IPS-20b (cell line): ENCODE measurements at regions not wholly inside any gene's neighbourhood (a gene's known extent, or its start where the extent isn't known, plus 50 kb on each side); places are given as distances from the start of the nearest gene placed in this dataset.
"Not testable (repeated sequence)": the region's sequence is repeated elsewhere in the genome, so short reads cannot be mapped to it uniquely, and the experiment has no call there.

ENCODE experiments used
- H3K27ac ChIP-seq: one replicate; pipeline ENCODE4 v1.5.1; 2013; ENCODE audit warnings: low read length
- H3K27me3 ChIP-seq: 2 replicates; pipeline ENCODE4 v1.6.1; 2013; ENCODE audit warnings: mild to moderate bottlenecking, low read length, inconsistent platforms; ENCODE audit not compliant: insufficient read depth
- H3K36me3 ChIP-seq: 2 replicates; pipeline ENCODE4 v1.6.1; 2013; ENCODE audit warnings: low read depth, mild to moderate bottlenecking, inconsistent platforms, low read length, moderate library complexity; ENCODE audit not compliant: insufficient read depth
- H3K4me1 ChIP-seq: 2 replicates; pipeline ENCODE4 v1.6.1; 2013; ENCODE audit warnings: mild to moderate bottlenecking, control low read depth, inconsistent platforms, low read length, moderate library complexity; ENCODE audit not compliant: insufficient read depth
- H3K4me3 ChIP-seq: 2 replicates; pipeline ENCODE4 v1.5.1; 2013; ENCODE audit warnings: mild to moderate bottlenecking, low read length, inconsistent platforms
- H3K9ac ChIP-seq: 2 replicates; pipeline ENCODE4 v1.6.1; 2013; ENCODE audit warnings: low read depth, mild to moderate bottlenecking, inconsistent platforms, low read length, moderate library complexity
- H3K9me3 ChIP-seq: 2 replicates; pipeline ENCODE4 v1.6.1; 2013; ENCODE audit warnings: mild to moderate bottlenecking, low read depth, low read length, inconsistent platforms; ENCODE audit not compliant: insufficient read depth

- no peaks in the 10 kb centered on the region; the same call in 1 of the 2 replicates for H3K9me3 ChIP-seq
- H3K4me1 ChIP-seq, result peaks cover 8% of the 10 kb centered on the region; the same call in 1 of the 2 replicates
- no peaks in the 10 kb centered on the region for H3K27me3 ChIP-seq
- H3K36me3 ChIP-seq, result no peaks in the 10 kb centered on the region
- no peak overlapping the region for H3K27ac ChIP-seq
- no peak overlapping the region for H3K9ac ChIP-seq
- no peak overlapping the region for H3K4me3 ChIP-seq
Observed at GRCh38 chr15:79492065-79492464, 59.9 kb downstream of the MINAR1 start.

GRCh38 chr15:79494384-79494909 is 62.3 kb downstream of the MINAR1 start:
- H3K9ac ChIP-seq, result no peak overlapping the region
- H3K36me3 ChIP-seq, result no peaks in the 10 kb centered on the region
- no peaks in the 10 kb centered on the region for H3K27me3 ChIP-seq
- no peaks in the 10 kb centered on the region; the same call in 1 of the 2 replicates for H3K9me3 ChIP-seq
- no peak overlapping the region for H3K4me3 ChIP-seq
- H3K27ac ChIP-seq, result no peak overlapping the region
- peaks cover 8% of the 10 kb centered on the region; the same call in 1 of the 2 replicates for H3K4me1 ChIP-seq

DNA sequence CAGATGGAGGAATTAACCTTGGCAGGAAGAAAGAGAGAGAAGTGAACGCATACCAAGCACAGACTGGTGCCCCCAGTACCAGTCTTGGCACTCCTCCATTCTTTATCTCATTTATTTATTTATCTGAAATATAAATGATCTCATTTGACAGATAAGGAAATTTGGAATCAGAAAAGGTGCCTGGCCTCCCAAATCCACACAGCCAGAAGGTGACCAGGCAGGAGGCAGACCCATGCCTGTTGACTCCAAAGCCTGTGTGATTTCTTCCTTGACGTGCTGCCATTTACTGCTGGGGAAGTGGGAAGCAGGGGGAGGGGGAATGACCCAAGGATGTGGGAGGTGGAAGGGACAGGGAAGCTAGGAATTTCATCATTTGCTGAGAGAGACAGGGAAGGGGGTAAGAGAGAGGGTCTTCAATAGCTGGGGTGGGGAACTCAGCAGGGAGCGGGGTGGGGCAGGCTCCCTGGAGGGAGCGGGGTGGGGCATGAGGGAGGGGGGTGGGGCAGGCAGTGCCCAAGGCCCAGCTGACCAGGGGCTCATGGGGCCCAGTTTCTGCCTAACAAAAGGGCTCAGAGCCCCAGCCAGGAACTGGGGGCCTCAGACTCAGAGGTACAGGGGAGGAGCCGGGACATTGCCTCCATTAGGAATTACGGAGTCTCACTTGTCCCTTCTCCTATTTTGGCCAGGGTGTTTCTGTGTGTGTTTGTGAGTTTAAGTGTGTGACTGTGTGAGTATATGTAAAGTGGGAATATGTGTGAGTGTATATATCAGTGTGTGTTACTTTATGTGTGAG is 63.0 kb downstream of the MINAR1 start:
- H3K4me3 ChIP-seq, result no peak overlapping the region
- H3K9ac ChIP-seq, result no peak overlapping the region
- H3K36me3 ChIP-seq, result no peaks in the 10 kb centered on the region
- no peaks in the 10 kb centered on the region; the same call in 1 of the 2 replicates for H3K9me3 ChIP-seq
- peaks cover 8% of the 10 kb centered on the region; the same call in 1 of the 2 replicates for H3K4me1 ChIP-seq
- no peaks in the 10 kb centered on the region for H3K27me3 ChIP-seq
- no peak overlapping the region for H3K27ac ChIP-seq

GRCh38 chr15:79495775-79496174 is 63.6 kb downstream of the MINAR1 start:
- H3K4me3 ChIP-seq, result no peak overlapping the region
- no peak overlapping the region for H3K27ac ChIP-seq
- H3K9me3 ChIP-seq, result no peaks in the 10 kb centered on the region; the same call in 1 of the 2 replicates
- peaks cover 8% of the 10 kb centered on the region; the same call in 1 of the 2 replicates for H3K4me1 ChIP-seq
- no peaks in the 10 kb centered on the region for H3K36me3 ChIP-seq
- no peaks in the 10 kb centered on the region for H3K27me3 ChIP-seq
- no peak overlapping the region for H3K9ac ChIP-seq

DNA sequence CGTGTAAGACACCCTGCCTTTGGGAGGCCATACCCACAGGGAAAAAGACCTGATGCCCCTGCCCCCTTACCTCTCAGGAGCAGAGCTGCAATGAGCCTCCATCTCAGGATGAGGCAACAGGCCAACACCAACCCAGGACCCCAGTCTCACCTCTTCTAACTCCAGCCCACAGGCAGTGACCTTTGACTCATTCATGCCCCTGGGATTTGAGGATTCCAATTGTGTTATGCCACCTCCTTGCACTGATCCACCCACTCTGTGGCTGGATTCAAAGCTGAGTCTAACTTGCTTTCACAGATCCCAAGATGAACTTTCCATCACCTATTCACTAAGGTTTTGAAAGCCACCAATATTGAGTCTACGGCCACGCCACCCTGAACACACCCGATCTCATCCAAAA is 64.7 kb downstream of the MINAR1 start:
- Histone ChIP-seq H3K36me3 (no peaks in the 10 kb centered on the region), H3K27ac (no peak overlapping the region), H3K4me1 (peaks cover 8% of the 10 kb centered on the region; the same call in 1 of the 2 replicates), H3K9me3 (no peaks in the 10 kb centered on the region; the same call in 1 of the 2 replicates), H3K9ac (no peak overlapping the region), H3K27me3 (no peaks in the 10 kb centered on the region), H3K4me3 (no peak overlapping the region)

GRCh38 chr15:79501086-79501485 is 69.0 kb downstream of the MINAR1 start:
- no peaks in the 10 kb centered on the region for H3K9me3 ChIP-seq
- no peaks in the 10 kb centered on the region for H3K27me3 ChIP-seq
- H3K27ac ChIP-seq, result no peak overlapping the region
- H3K9ac ChIP-seq, result no peak overlapping the region
- no peaks in the 10 kb centered on the region; the same call in 1 of the 2 replicates for H3K4me1 ChIP-seq
- no peaks in the 10 kb centered on the region for H3K36me3 ChIP-seq
- H3K4me3 ChIP-seq, result no peak overlapping the region

GRCh38 chr15:79505956-79506355 is 73.8 kb downstream of the MINAR1 start:
- H3K9me3 ChIP-seq, result no peaks in the 10 kb centered on the region
- no peak overlapping the region for H3K27ac ChIP-seq
- no peaks in the 10 kb centered on the region for H3K36me3 ChIP-seq
- H3K9ac ChIP-seq, result no peak overlapping the region
- H3K27me3 ChIP-seq, result no peaks in the 10 kb centered on the region; the same call in 1 of the 2 replicates
- H3K4me1 ChIP-seq, result no peaks in the 10 kb centered on the region
- H3K4me3 ChIP-seq, result no peak overlapping the region

DNA sequence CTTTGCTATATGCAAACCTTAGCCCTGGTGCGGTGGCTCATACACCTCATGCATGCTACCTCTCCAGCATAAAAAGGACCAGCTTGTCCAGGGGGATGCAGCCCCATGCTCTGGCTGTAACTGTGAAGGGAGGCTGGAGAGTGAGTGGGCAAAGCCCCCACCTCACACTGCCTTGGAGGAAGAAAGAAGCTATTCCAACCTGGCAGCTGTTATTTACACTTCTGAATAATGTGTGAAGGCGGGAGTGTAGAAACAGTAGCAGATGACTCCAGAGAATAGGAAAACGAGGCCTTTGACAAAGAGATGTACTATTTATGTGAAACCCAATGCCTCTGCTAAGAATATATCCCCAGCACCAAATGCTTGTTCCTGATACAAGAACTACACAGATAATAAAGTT is 80.7 kb downstream of the MINAR1 start:
- not testable (repeated sequence) for H3K9ac ChIP-seq, H3K4me3 ChIP-seq, H3K27ac ChIP-seq, H3K36me3 ChIP-seq, H3K9me3 ChIP-seq, H3K27me3 ChIP-seq, H3K4me1 ChIP-seq

DNA sequence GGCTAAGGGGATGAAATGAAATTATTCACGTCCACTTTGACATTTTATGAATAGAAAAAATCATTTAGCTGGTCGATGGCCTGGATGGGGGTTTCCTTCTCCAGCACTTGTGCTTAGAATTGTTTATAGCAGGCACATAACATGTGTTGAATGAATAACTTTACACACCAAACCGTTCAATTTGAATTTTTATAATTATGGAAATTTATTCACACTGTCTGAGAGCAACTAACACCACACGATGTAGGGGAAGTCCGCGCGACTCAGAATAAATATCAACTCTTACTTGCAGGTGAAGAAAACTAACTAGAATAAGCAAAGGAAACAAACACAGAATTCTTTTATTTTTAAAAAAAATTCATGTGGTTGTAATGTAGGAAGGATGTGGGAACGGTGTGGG is 81.3 kb downstream of the MINAR1 start:
- H3K4me3 ChIP-seq, result no peak overlapping the region
- H3K9ac ChIP-seq, result no peak overlapping the region
- H3K9me3 ChIP-seq, result no peaks in the 10 kb centered on the region
- H3K27ac ChIP-seq, result no peak overlapping the region
- no peaks in the 10 kb centered on the region; the same call in 1 of the 2 replicates for H3K27me3 ChIP-seq
- H3K4me1 ChIP-seq, result no peaks in the 10 kb centered on the region
- no peaks in the 10 kb centered on the region for H3K36me3 ChIP-seq

DNA sequence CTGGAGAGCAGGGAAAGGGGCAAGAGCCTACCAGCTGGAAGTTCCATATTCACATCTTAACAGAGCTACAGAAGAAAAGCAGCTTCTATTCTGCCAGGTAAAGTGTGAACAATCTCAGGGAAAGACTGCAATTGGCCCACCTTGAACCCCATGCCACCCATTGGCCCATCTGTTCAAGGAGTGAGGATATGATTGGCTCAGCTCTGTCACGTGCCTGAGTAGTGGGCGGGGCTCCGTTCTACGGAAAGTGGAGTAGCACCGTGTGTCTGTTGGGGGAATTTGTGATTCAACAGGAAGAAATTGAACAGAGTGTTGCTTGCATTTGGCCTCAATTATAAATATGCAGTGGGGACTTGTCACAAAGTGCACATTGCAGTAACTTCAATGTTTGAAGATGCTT is 81.8 kb downstream of the MINAR1 start:
- H3K9ac ChIP-seq, result no peak overlapping the region
- no peaks in the 10 kb centered on the region for H3K36me3 ChIP-seq
- H3K4me1 ChIP-seq, result no peaks in the 10 kb centered on the region
- H3K4me3 ChIP-seq, result no peak overlapping the region
- H3K27me3 ChIP-seq, result no peaks in the 10 kb centered on the region
- H3K9me3 ChIP-seq, result no peaks in the 10 kb centered on the region
- H3K27ac ChIP-seq, result no peak overlapping the region

DNA sequence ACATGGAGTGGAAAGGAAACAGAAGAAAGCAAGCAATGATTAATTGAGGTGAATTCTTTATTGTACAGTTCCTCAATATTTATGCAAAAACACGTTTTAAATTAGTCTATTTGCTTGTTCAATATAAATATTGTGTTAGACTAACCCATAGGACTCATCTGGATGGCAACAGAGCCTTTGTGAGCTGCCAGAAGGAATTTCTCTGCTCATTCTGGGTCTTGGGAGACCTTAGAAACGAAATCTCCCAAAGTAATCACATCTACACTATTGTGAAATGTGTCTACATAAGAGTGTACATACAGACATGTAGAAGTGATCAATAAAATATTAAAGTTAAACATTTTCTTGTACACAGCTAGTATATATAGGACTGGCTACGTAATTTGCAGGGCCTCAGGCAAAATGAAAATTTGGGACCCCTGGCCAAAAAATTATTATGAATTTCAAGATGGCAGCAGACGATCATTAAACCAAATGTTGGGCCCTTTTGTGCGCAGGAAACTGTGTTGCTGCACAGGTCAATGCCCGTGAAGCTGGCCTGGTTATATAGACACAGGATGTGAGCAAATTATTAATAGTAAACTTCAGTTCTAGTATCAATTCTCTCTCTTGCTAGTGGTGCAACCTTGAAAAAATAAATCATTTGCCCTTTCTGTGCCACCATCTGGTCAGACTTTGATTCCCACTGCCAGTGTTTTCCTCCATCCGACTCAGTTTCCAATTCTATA is 83.3 kb downstream of the MINAR1 start:
- no peaks in the 10 kb centered on the region for H3K27me3 ChIP-seq
- no peak overlapping the region for H3K4me3 ChIP-seq
- H3K9ac ChIP-seq, result no peak overlapping the region
- no peak overlapping the region for H3K27ac ChIP-seq
- no peaks in the 10 kb centered on the region for H3K36me3 ChIP-seq
- H3K4me1 ChIP-seq, result no peaks in the 10 kb centered on the region
- no peaks in the 10 kb centered on the region for H3K9me3 ChIP-seq
